ENCODE measurements at regions not wholly inside any gene's neighbourhood (a gene's known extent, or its start where the extent isn't known, plus 50 kb on each side); places are given as distances from the start of the nearest gene placed in this dataset.
"Not testable (repeated sequence)": the region's sequence is repeated elsewhere in the genome, so short reads cannot be mapped to it uniquely, and the experiment has no call there.

DNA sequence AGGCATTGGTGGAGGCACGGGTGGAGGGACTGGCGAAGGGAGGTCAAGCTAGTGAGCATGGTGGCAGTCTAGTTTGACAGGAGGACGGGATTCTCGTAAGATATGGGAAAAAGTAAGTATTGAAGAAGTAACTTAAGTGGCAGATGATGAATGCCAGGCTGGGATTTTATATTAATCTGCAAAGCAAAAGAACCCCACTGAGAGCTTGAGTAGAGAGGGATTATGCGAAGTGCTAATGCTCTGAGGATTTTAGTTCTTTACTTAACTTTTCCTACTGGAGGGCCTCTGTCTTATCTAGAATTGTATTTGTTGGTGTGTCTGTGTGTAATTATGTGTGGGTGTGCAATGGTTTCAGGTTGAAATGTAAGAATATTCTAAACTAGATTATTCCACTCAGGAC is 327.9 kb downstream of the FAT4 start:
- no peak for DNase-seq (ENCODE audit: insufficient read length, low spot score)
- TF ChIP-seq TAF1 (IDR thresholded peaks at IDR 0.05; ENCODE audit: low read depth, low read length) = no peak
- TF ChIP-seq POLR2A (IDR thresholded peaks at IDR 0.05; ENCODE audit: low read depth, low read length) = no peak
- TF ChIP-seq POU2F2 (IDR thresholded peaks at IDR 0.05; ENCODE audit: low read depth, low read length) = no peak
- no peak for TF ChIP-seq SPI1 (IDR thresholded peaks at IDR 0.05; ENCODE audit: low read depth, low read length)
- no peak for TF ChIP-seq POLR2AphosphoS5 (IDR thresholded peaks at IDR 0.05; ENCODE audit: low read depth, low read length)
- TF ChIP-seq PAX5 (IDR thresholded peaks at IDR 0.05; ENCODE audit: insufficient read depth, low read length, severe bottlenecking) = no peak
- no peak for FAIRE-seq

GRCh38 chr4:125649452-125649851 is 334.7 kb downstream of the FAT4 start:
- TF ChIP-seq POU2F2 (IDR thresholded peaks at IDR 0.05; ENCODE audit: low read depth, low read length) = no peak
- no peak for TF ChIP-seq PAX5 (IDR thresholded peaks at IDR 0.05; ENCODE audit: insufficient read depth, low read length, severe bottlenecking)
- TF ChIP-seq POLR2A (IDR thresholded peaks at IDR 0.05; ENCODE audit: low read depth, low read length) = no peak
- no peak for TF ChIP-seq TAF1 (IDR thresholded peaks at IDR 0.05; ENCODE audit: low read depth, low read length)
- no peak for TF ChIP-seq SPI1 (IDR thresholded peaks at IDR 0.05; ENCODE audit: low read depth, low read length)
- no peak for TF ChIP-seq POLR2AphosphoS5 (IDR thresholded peaks at IDR 0.05; ENCODE audit: low read depth, low read length)
- DNase-seq (ENCODE audit: insufficient read length, low spot score) (no peak), FAIRE-seq (no peak)

DNA sequence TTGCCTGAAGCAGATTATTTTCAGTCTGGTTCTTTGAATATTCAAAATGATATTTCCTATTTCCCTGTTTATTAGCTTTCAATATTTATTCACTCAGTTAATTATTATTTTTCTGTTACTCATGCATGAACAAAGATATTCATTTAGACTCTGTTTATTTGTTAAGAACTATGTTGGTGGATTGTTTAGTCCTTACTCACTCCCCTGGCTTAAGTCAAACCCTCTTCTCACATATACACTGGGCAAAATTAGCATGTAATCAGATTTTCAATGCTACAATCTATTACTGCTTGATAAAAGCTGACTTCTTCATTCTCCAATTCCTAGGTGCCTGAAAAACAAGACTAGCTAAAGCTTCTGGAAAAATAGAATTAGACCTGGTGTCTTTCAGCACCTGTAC is 335.8 kb downstream of the FAT4 start:
- no peak for TF ChIP-seq POLR2A (IDR thresholded peaks at IDR 0.05; ENCODE audit: low read depth, low read length)
- TF ChIP-seq POLR2AphosphoS5 (IDR thresholded peaks at IDR 0.05; ENCODE audit: low read depth, low read length) = no peak
- no peak for TF ChIP-seq SPI1 (IDR thresholded peaks at IDR 0.05; ENCODE audit: low read depth, low read length)
- no peak for TF ChIP-seq PAX5 (IDR thresholded peaks at IDR 0.05; ENCODE audit: insufficient read depth, low read length, severe bottlenecking)
- TF ChIP-seq TAF1 (IDR thresholded peaks at IDR 0.05; ENCODE audit: low read depth, low read length) = no peak
- TF ChIP-seq POU2F2 (IDR thresholded peaks at IDR 0.05; ENCODE audit: low read depth, low read length) = no peak
- no peak for FAIRE-seq

GRCh38 chr4:125651707-125652357 is 337.1 kb downstream of the FAT4 start:
- DNase-seq (ENCODE audit: insufficient read length, low spot score); FAIRE-seq: not testable (repeated sequence)

More for the DNA sequence above, 335.8 kb downstream of the FAT4 start:
- no peak for DNase-seq (ENCODE audit: insufficient read length, low spot score)

GRCh38 chr4:125658773-125659172 is 344.0 kb downstream of the FAT4 start:
- DNase-seq (ENCODE audit: insufficient read length, low spot score) (no peak), FAIRE-seq (no peak)
- no peak for TF ChIP-seq POLR2AphosphoS5 (IDR thresholded peaks at IDR 0.05; ENCODE audit: low read depth, low read length)
- TF ChIP-seq POU2F2 (IDR thresholded peaks at IDR 0.05; ENCODE audit: low read depth, low read length) = no peak
- no peak for TF ChIP-seq SPI1 (IDR thresholded peaks at IDR 0.05; ENCODE audit: low read depth, low read length)
- TF ChIP-seq POLR2A (IDR thresholded peaks at IDR 0.05; ENCODE audit: low read depth, low read length) = no peak
- no peak for TF ChIP-seq TAF1 (IDR thresholded peaks at IDR 0.05; ENCODE audit: low read depth, low read length)
- no peak for TF ChIP-seq PAX5 (IDR thresholded peaks at IDR 0.05; ENCODE audit: insufficient read depth, low read length, severe bottlenecking)

DNA sequence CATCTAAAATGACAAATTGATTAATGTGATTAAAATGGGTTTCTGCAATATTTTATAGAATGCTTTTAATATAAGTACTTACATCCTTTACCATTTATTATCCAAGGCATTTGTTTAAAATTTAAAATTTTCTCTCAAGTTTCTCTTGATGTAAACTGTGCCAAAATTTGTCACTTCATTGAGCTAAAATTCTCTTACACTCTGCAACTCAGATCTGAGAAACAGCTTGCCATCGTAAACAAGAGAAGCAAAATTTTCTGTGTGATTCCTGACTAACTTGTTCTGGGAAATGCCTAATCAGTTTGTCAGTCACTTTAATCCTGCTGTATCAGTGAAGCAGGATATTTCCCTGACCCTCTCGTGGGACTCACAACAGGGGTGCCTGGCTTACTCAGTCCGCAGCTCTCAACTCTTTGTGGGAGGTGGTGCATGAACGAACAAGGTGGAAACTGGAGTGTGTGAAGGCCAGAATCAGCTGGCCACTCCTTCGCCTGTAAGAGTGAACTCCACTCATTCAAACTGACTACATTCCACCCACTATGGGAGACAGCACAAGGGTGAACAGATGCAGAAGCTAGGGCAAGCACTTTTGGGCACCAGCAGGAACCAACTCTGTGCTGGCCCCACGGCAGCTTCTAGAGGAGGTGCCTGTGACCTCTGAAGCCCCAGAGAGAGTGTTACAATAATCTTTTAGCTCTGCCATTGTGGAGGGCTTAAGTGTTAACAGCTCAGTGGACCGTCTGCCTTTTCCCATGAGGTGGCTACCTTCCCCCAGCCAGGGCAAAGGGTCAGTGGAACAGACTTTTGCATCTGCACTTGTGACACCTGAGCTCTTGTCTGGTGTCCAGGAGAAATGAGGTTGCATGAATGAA is 349.4 kb downstream of the FAT4 start:
- FAIRE-seq (no peak), DNase-seq (ENCODE audit: insufficient read length, low spot score) (no peak)
- no peak for TF ChIP-seq TAF1 (IDR thresholded peaks at IDR 0.05; ENCODE audit: low read depth, low read length)
- no peak for TF ChIP-seq PAX5 (IDR thresholded peaks at IDR 0.05; ENCODE audit: insufficient read depth, low read length, severe bottlenecking)
- no peak for TF ChIP-seq POU2F2 (IDR thresholded peaks at IDR 0.05; ENCODE audit: low read depth, low read length)
- TF ChIP-seq POLR2AphosphoS5 (IDR thresholded peaks at IDR 0.05; ENCODE audit: low read depth, low read length) = no peak
- no peak for TF ChIP-seq SPI1 (IDR thresholded peaks at IDR 0.05; ENCODE audit: low read depth, low read length)
- TF ChIP-seq POLR2A (IDR thresholded peaks at IDR 0.05; ENCODE audit: low read depth, low read length) = no peak

GRCh38 chr4:125666635-125667034 is 351.9 kb downstream of the FAT4 start:
- FAIRE-seq (no peak), DNase-seq (ENCODE audit: insufficient read length, low spot score) (no peak)
- TF ChIP-seq PAX5 (IDR thresholded peaks at IDR 0.05; ENCODE audit: insufficient read depth, low read length, severe bottlenecking) = no peak
- no peak for TF ChIP-seq POLR2A (IDR thresholded peaks at IDR 0.05; ENCODE audit: low read depth, low read length)

DNA sequence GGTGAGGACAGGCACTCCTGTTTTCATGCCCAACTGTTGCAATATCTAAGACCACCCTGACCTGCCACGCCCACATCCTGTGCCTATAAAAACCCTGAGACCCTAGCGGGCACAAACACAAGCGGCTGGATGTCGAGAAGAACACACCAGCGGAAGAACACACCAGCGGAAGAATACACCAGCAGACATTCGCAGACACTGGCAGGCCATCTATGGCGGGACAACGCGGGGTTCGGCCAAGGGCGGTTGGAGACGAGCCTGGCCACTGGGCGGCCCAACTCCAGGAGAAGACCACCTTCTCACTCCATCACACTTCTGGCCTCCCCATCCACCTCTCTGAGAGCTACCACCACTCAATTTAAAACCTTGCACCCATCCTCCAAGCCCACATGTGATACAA is 361.4 kb downstream of the FAT4 start:
- TF ChIP-seq TAF1 (IDR thresholded peaks at IDR 0.05; ENCODE audit: low read depth, low read length) (no peak), POU2F2 (IDR thresholded peaks at IDR 0.05; ENCODE audit: low read depth, low read length) (no peak), POLR2A (IDR thresholded peaks at IDR 0.05; ENCODE audit: low read depth, low read length) (no peak), POLR2AphosphoS5 (IDR thresholded peaks at IDR 0.05; ENCODE audit: low read depth, low read length) (no peak), PAX5 (IDR thresholded peaks at IDR 0.05; ENCODE audit: insufficient read depth, low read length, severe bottlenecking) (no peak), SPI1 (IDR thresholded peaks at IDR 0.05; ENCODE audit: low read depth, low read length) (no peak)
- FAIRE-seq (no peak), DNase-seq (ENCODE audit: insufficient read length, low spot score) (no peak)

DNA sequence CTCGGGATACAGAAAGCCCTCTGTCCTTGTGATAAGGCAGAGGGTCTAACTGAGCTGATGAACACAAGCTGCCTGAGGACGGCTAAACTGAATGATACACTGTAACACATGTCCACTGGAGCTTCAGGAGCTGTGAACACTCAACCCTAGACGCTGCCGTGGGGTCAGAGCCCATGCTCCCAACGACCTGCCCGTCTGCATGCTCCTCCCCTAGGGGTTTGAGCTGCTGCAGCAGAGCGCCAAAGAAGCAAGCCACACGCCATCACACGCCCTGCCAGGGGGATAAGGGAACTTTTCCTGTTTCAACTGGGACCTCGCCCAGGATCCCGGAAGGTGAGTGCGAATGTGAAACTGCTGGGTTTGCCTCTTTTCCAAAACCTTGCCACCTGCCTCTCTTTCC is 361.8 kb downstream of the FAT4 start:
- TF ChIP-seq SPI1 (IDR thresholded peaks at IDR 0.05; ENCODE audit: low read depth, low read length) = no peak
- no peak for TF ChIP-seq POLR2A (IDR thresholded peaks at IDR 0.05; ENCODE audit: low read depth, low read length)
- TF ChIP-seq POLR2AphosphoS5 (IDR thresholded peaks at IDR 0.05; ENCODE audit: low read depth, low read length) = no peak
- TF ChIP-seq POU2F2 (IDR thresholded peaks at IDR 0.05; ENCODE audit: low read depth, low read length) = no peak
- TF ChIP-seq PAX5 (IDR thresholded peaks at IDR 0.05; ENCODE audit: insufficient read depth, low read length, severe bottlenecking) = no peak
- TF ChIP-seq TAF1 (IDR thresholded peaks at IDR 0.05; ENCODE audit: low read depth, low read length) = no peak
- FAIRE-seq (no peak), DNase-seq (ENCODE audit: insufficient read length, low spot score) (no peak)
